Esophagus squamous epithelium (tissue), 5 donors: ENCODE measurements at regions not wholly inside any gene's neighbourhood (a gene's known extent, or its start where the extent isn't known, plus 50 kb on each side); places are given as distances from the start of the nearest gene placed in this dataset.

Source experiments
- DNase-seq: peaks from one replicate; lab custom pipeline; 2025; lab: John Stamatoyannopoulos, UW
- H3K27ac ChIP-seq, 4 donors: fragments of 200-600 bp; sonication (generic); one replicate each; pipeline ENCODE4 v1.5.1; 2016 to 2019; ENCODE audit warnings: mild to moderate bottlenecking in 1 of 4
- H3K27me3 ChIP-seq, 4 donors: fragments of 200-600 bp; sonication (generic); 1 replicate in 3 of 4; 2 replicates in 1 of 4; pipeline versions ENCODE4 v1.5.1 to v1.6.0; 2017 to 2021; ENCODE audit warnings: antibody characterized with exemption in 1 of 4
- H3K36me3 ChIP-seq, 3 donors: fragments of 200-600 bp; sonication (generic); one replicate each; pipeline ENCODE4 v1.5.1; 2016 to 2019
- H3K4me1 ChIP-seq, 3 donors: fragments of 200-600 bp; sonication (generic); one replicate each; pipeline ENCODE4 v1.5.1; 2017 to 2019
- H3K4me3 ChIP-seq, 4 donors: fragments of 200-600 bp; sonication (generic); 1 replicate in 3 of 4; 2 replicates in 1 of 4; pipeline ENCODE4 v1.5.1; 2016 to 2019; ENCODE audit warnings: mild to moderate bottlenecking in 2 of 4, moderate library complexity in 1 of 4
- H3K9me3 ChIP-seq, 3 donors: fragments of 200-600 bp; sonication (generic); one replicate each; pipeline ENCODE4 v1.5.1; 2016 to 2019
- CTCF ChIP-seq, 6 experiments: fragments of 450-650 bp in 4 of 6; fragments of 200-600 bp in 2 of 6; sonication (generic) in 2 of 6; IDR thresholded peaks; one replicate each; pipeline ENCODE4 v1.5.1; 2016 to 2019; ENCODE audit warnings: antibody characterized with exemption in 6 of 6, mild to moderate bottlenecking in 4 of 6, moderate library complexity in 4 of 6
- POLR2A ChIP-seq, 4 donors: fragments of 450-650 bp; IDR thresholded peaks; one replicate each; pipeline ENCODE4 v1.6.1; 2017; ENCODE audit warnings: antibody characterized with exemption in 4 of 4, mild to moderate bottlenecking in 4 of 4, moderate library complexity in 3 of 4
- WGBS, 2 donors: methylation state at CpG; one replicate each; pipeline ENCODE4 v1.1.5; 2018; 5-methylcytosine and 5-hydroxymethylcytosine counted together
- intact Hi-C: fragments of 100-400 bp; cut with DNase I; formaldehyde crosslinking; loops from one replicate; pipeline ENCODE4 v1.15.0; 2022
- donor health status: DM: yes; HTN: yes; CAD: no.

GRCh38 chr3:59258550-59259260 is 208.9 kb upstream of the CFAP20DC start:
- intact Hi-C loops: no loop called here
- H3K27ac ChIP-seq: no peak overlapping the region
- H3K9me3 ChIP-seq: no peaks in the 10 kb centered on the region
- WGBS, 2 donors: 85 to 87% methylated on average over 8 of the region's 8 CpGs
- no peak for DNase-seq
- no peaks in the 10 kb centered on the region for H3K36me3 ChIP-seq
- H3K4me3 ChIP-seq: no peak overlapping the region
- no peaks in the 10 kb centered on the region for H3K4me1 ChIP-seq
- no peak for TF ChIP-seq CTCF (IDR thresholded peaks at IDR 0.05)
- no peak for TF ChIP-seq POLR2A (IDR thresholded peaks at IDR 0.05)
- H3K27me3 ChIP-seq: no peaks in the 10 kb centered on the region

GRCh38 chr3:59257506-59257905 is 207.7 kb upstream of the CFAP20DC start:
- Histone ChIP-seq H3K4me1 (no peaks in the 10 kb centered on the region), H3K4me3 (no peak overlapping the region), H3K9me3 (no peaks in the 10 kb centered on the region), H3K36me3 (no peaks in the 10 kb centered on the region), H3K27me3 (no peaks in the 10 kb centered on the region), H3K27ac (no peak overlapping the region)
- intact Hi-C loops: no loop called here
- TF ChIP-seq CTCF (IDR thresholded peaks at IDR 0.05) (no peak), POLR2A (IDR thresholded peaks at IDR 0.05) (no peak)
- no peak for DNase-seq
- WGBS, 2 donors: 88% methylated on average over 3 of the region's 3 CpGs

DNA sequence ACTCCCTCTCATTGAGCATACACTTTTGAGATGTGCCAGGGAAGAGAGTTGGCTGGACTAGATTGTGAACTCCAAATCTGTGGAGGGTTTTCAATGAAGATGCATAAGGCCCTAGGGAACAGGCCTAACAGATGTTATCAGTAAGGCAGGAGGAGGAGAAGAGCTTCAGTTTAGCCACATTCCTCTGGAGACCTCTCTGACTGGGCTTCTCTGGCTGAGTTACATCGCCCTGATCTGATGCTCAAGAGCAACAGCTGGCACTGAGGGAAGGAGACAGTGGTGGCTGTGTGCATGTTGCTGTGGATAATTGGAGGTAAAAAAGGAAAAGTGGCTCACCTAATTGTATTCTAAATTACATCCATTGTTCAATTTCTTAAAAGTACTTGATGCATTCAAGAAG is 206.4 kb upstream of the CFAP20DC start:
- no peaks in the 10 kb centered on the region for H3K36me3 ChIP-seq
- no peaks in the 10 kb centered on the region for H3K9me3 ChIP-seq
- intact Hi-C loops: no loop called here
- no peak for DNase-seq
- H3K27ac ChIP-seq: no peak overlapping the region
- 78 to 86% methylated on average over 1 of the region's 1 CpG for WGBS, 2 donors
- no peak overlapping the region for H3K4me3 ChIP-seq
- peaks cover 0 to 3% (median 0%) of the 10 kb centered on the region in 3 donors for H3K4me1 ChIP-seq
- H3K27me3 ChIP-seq: no peaks in the 10 kb centered on the region
- no peak for TF ChIP-seq CTCF (IDR thresholded peaks at IDR 0.05)

DNA sequence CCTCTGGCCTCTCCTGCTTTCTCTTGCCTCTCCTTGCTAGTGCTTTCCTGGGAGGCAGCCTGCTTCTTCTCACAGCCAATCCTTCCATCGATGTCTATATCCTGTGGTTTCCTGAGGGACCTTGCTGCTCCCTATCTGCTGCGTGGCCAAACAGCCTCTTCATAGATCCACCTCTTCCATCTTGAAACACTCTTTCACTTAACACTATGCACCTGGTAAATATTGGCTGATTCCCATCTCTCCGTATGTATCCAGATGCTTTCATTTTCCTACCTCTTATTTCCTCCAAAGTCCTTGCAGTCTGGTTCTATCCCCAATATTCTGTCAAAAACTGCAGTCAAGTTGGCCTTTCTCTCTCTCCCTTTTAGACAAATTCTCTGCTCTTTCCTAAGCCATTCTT is 205.2 kb upstream of the CFAP20DC start:
- 75 to 88% methylated on average over 3 of the region's 3 CpGs for WGBS, 2 donors
- no peak for DNase-seq
- TF ChIP-seq CTCF (IDR thresholded peaks at IDR 0.05) (no peak), POLR2A (IDR thresholded peaks at IDR 0.05) (no peak)
- Histone ChIP-seq H3K9me3 (no peaks in the 10 kb centered on the region), H3K4me3 (no peak overlapping the region), H3K27me3 (no peaks in the 10 kb centered on the region), H3K36me3 (no peaks in the 10 kb centered on the region), H3K27ac (no peak overlapping the region), H3K4me1 (peaks cover 0 to 3% (median 0%) of the 10 kb centered on the region in 3 donors)
- intact Hi-C loops: no loop called here

- intact Hi-C loops: no loop called here
- 89 to 96% methylated on average over 3 to 5 of the region's 7 CpGs for WGBS, 2 donors
- H3K4me1 ChIP-seq: peaks cover 0 to 3% (median 0%) of the 10 kb centered on the region in 3 donors
- no peak for DNase-seq
- H3K27me3 ChIP-seq: no peaks in the 10 kb centered on the region
- H3K27ac ChIP-seq: no peak overlapping the region
- no peak for TF ChIP-seq POLR2A (IDR thresholded peaks at IDR 0.05)
- TF ChIP-seq CTCF (IDR thresholded peaks at IDR 0.05): no peak
- H3K9me3 ChIP-seq: no peaks in the 10 kb centered on the region
- H3K4me3 ChIP-seq: no peak overlapping the region
- no peaks in the 10 kb centered on the region for H3K36me3 ChIP-seq
Observed at GRCh38 chr3:59254433-59254832, 204.6 kb upstream of the CFAP20DC start.
